ENCODE measurements at regions not wholly inside any gene's neighbourhood (a gene's known extent, or its start where the extent isn't known, plus 50 kb on each side); places are given as distances from the start of the nearest gene placed in this dataset.

DNA sequence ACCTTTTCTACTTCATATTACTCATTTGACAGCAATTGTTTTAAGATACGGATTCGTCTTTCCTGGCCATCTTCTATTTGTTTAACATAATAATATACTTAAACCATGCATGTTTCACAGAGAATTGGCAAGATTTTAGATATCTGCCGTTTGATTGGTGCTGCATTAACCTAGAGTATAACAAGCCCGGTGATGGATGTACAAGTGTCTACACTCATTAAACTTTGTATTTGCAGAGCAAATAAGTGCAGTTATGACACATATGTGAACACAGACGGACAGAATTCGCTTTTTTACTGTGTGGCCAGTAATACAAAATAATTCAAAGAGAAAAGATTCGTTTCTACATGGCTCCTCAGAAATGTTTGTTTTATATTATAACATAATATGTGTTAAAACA, 116.1 kb downstream of the ARL4A start:
- H3K4me3 ChIP-seq (ENCODE audit: low read depth, low read length): no peak overlapping the region
- DNase-seq (ENCODE audit: low read depth): no peak
- TF ChIP-seq, protein P1, sequence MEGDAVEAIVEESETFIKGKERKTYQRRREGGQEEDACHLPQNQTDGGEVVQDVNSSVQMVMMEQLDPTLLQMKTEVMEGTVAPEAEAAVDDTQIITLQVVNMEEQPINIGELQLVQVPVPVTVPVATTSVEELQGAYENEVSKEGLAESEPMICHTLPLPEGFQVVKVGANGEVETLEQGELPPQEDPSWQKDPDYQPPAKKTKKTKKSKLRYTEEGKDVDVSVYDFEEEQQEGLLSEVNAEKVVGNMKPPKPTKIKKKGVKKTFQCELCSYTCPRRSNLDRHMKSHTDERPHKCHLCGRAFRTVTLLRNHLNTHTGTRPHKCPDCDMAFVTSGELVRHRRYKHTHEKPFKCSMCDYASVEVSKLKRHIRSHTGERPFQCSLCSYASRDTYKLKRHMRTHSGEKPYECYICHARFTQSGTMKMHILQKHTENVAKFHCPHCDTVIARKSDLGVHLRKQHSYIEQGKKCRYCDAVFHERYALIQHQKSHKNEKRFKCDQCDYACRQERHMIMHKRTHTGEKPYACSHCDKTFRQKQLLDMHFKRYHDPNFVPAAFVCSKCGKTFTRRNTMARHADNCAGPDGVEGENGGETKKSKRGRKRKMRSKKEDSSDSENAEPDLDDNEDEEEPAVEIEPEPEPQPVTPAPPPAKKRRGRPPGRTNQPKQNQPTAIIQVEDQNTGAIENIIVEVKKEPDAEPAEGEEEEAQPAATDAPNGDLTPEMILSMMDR (IDR thresholded peaks at IDR 0.05; ENCODE audit: insufficient read depth, low read length): no peak

DNA sequence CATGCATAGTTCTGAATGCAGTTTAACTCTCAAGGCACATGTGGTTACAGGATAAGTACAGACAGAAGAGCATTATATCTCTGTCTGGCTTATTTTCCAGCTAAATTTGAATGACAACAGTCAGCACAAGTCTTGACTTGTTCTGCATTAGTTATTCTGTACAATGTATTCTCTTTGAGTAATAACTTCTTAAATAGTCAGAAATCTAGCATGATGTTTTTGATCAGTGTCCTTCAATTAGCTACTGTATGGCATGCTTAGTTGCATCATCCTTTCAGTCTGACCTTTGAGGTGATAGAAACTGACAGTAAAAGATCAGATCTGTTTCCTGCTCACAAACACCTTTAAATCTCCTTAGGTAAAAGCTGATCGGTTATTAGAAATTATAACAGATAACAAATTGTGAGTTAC, 118.1 kb downstream of the ARL4A start:
- H3K4me3 ChIP-seq (ENCODE audit: low read depth, low read length): no peak overlapping the region
- TF ChIP-seq, protein P1 (IDR thresholded peaks at IDR 0.05; ENCODE audit: insufficient read depth, low read length): no peak
- DNase-seq (ENCODE audit: low read depth): no peak

DNA sequence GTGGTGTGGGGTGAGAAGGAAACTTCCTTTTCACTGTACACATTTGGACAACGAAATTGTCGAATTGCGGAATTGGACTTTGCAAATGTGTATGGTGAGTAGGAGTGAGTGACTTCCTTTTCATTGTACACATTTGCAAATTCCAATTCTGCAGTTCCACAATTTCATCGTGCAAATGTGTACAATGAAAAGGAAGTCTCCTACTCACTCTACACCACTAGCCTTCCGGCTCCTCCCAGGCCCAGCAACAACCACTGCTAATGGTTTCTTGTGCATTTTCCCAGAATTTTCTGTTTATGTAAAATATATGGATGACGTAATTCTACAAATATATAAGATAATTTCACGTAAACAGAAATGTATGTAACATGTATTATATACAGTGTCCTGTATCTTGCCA, 118.5 kb downstream of the ARL4A start:
- TF ChIP-seq, protein P1 (IDR thresholded peaks at IDR 0.05; ENCODE audit: insufficient read depth, low read length): no peak
- DNase-seq (ENCODE audit: low read depth): no peak
- no peak overlapping the region for H3K4me3 ChIP-seq (ENCODE audit: low read depth, low read length)

DNA sequence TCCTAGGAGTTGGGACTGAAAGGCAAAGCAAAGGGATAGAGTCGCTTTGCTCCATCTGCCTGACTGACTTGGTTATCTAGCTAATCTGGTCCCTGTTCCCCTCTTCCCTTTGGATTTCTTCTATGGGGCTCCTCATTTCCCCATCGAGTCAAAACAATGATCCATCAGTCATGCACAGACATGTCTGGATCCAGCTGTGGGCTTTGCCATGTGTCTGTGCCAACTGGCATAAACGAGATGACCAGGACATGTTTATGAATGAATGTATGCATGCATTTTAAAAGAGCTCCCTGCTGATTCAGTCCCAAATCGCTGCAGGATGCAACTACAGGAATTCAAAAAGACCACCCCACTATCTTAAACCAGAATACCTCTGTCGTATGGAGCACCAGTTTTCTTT, 122.0 kb downstream of the ARL4A start:
- H3K4me3 ChIP-seq (ENCODE audit: low read depth, low read length): no peak overlapping the region
- no peak for DNase-seq (ENCODE audit: low read depth)
- TF ChIP-seq, protein P1 (IDR thresholded peaks at IDR 0.05; ENCODE audit: insufficient read depth, low read length): no peak

DNA sequence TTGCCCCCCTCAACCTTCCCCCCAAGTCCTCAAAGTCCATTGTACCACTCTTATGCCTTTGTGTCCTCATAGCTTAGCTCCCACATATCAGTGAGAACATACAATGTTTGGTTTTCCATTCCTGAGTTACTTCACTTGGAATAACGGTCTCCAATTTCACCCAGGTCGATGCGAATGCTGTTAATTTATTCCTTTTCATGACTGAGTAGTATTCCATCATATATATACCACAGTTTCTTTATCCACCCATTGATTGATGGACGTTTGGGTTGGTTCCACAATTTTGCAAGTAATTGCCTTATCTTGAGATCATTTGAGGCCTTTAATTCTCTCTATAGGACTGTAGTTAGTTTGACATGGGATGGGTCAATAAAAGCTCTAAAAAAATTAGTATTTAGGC, 124.7 kb downstream of the ARL4A start:
- TF ChIP-seq, protein P1 (IDR thresholded peaks at IDR 0.05; ENCODE audit: insufficient read depth, low read length): no peak
- no peak for DNase-seq (ENCODE audit: low read depth)

DNA sequence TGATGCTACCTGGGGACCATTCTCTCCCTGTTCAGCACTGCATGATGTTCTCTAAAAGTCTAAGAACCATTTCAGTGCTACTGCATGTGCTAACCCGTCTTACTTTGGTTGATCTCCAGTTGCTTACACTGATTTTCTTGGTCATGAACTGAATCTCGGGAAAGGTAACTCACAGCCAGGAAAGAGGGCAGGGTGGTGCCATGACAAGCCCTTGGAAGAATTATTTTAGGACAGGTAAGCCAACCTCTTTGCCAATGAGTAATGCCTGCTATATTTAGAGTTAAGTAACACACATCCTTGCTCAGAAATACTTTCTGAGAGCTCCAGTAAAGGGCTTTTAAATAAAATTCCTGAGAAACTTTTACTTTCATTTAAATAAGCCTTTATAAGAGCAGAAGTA, 126.7 kb downstream of the ARL4A start:
- H3K4me3 ChIP-seq (ENCODE audit: low read depth, low read length): no peak overlapping the region
- DNase-seq (ENCODE audit: low read depth): no peak
- TF ChIP-seq, protein P1 (IDR thresholded peaks at IDR 0.05; ENCODE audit: insufficient read depth, low read length): no peak

More for the DNA sequence above, 124.7 kb downstream of the ARL4A start:
- no peak overlapping the region for H3K4me3 ChIP-seq (ENCODE audit: low read depth, low read length)

DNA sequence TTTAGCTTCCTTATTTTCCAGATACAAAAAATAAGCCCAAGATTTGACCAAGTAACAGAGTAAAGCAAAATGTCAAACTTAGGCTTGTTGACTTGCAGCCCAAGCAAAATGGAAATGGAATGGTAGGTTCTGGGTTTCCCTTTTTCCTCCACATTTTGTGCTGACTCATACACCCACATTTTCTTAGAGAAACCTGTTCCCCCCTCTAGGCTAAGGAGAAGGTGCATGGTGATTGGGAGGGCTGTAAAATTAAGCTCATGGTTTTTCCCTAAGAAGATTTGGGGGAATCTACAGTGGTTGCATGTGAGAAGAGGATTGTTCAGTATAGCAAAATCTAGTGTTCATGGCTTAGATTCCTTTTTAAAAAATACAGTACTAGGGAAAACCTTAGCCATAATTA, 127.4 kb downstream of the ARL4A start:
- TF ChIP-seq, protein P1 (IDR thresholded peaks at IDR 0.05; ENCODE audit: insufficient read depth, low read length): no peak
- no peak overlapping the region for H3K4me3 ChIP-seq (ENCODE audit: low read depth, low read length)
- DNase-seq (ENCODE audit: low read depth): no peak
